ENCODE measurements at regions not wholly inside any gene's neighbourhood (a gene's known extent, or its start where the extent isn't known, plus 50 kb on each side); places are given as distances from the start of the nearest gene placed in this dataset.

DNA sequence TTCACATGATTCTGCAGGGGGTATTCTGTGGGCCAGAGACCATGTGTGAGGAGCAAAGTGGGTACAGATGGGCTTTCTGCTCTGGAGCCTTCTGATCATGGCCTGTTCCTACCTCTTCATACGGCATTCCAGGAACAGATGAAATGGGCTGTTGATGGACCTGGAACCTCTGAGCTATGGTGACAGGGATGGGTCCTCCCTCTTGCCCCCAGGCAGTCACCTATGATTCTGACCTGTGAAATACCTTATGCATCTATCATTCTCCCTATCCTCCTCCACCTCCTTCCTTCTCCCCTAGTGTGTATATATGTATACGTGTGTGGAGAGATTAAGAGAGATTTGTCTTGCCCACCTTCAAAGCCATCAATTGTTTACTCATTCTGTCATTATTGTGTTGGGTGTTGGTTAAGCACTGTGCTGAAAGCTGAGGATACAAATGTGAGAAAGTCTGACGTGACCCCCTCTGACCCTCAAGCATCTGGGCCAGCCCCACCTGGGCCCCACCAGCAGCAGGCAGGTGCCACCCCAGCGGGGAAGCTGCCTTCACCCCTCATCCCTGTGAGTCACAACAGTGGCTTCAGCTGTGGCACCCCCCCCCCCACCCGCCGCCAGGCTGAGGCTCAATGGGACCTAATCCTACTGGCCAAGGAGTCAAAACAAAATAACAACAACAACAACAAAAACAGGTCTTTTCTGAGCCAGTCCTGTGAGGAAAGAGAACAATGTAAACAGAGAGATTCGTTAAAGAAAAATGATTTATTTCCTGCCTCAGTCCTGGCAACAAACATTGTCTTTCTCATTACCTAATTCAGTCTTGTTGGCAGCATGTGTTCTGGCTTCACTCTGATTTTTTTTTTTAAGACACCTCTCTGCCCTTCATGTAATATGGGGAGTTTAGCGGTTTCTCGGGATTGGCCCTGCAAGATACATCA lies 103.8 kb upstream of the CDC42EP3 start:
- no peak for TF ChIP-seq CTCF (IDR thresholded peaks at IDR 0.05; ENCODE audit: low read length, missing control alignments)
- DNase-seq (ENCODE audit: low read depth), result no peak
- H3K4me3 ChIP-seq (replicated peaks; ENCODE audit: low read depth, low read length), result no peak overlapping the region

DNA sequence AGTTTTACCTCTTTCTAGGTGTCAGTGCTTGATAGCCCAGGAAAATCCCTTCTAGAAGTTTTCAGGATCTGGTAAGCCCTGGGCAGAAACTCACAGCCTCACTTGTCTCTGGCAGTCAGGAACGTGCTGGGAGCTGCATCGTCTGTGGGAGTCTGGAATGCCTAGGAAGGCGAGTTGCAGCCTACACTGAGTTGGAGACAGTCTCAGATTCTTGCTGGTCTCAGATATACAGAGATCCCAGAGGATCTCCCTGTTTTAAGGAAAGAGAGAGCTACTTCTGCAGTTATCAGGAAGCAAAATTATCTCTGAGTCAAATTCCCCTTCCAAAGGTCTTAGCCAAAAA lies 104.4 kb upstream of the CDC42EP3 start:
- H3K4me3 ChIP-seq (replicated peaks; ENCODE audit: low read depth, low read length), result no peak overlapping the region
- DNase-seq (ENCODE audit: low read depth), result peak; percentile 84
- TF ChIP-seq CTCF (IDR thresholded peaks at IDR 0.05; ENCODE audit: low read length, missing control alignments), result no peak

- no peak for TF ChIP-seq CTCF (IDR thresholded peaks at IDR 0.05; ENCODE audit: low read length, missing control alignments)
- H3K4me3 ChIP-seq (replicated peaks; ENCODE audit: low read depth, low read length), result no peak overlapping the region
- DNase-seq (ENCODE audit: low read depth), result peak; percentile 88
These were observed 105.0 kb upstream of the CDC42EP3 start for GRCh38 chr2:37776487-37776886.

GRCh38 chr2:37779139-37779538 lies 107.7 kb upstream of the CDC42EP3 start:
- DNase-seq (ENCODE audit: low read depth), result no peak
- H3K4me3 ChIP-seq (replicated peaks; ENCODE audit: low read depth, low read length), result no peak overlapping the region
- TF ChIP-seq CTCF (IDR thresholded peaks at IDR 0.05; ENCODE audit: low read length, missing control alignments), result no peak

GRCh38 chr2:37779611-37780386 lies 108.4 kb upstream of the CDC42EP3 start:
- no peak for TF ChIP-seq CTCF (IDR thresholded peaks at IDR 0.05; ENCODE audit: low read length, missing control alignments)
- no peak overlapping the region for H3K4me3 ChIP-seq (replicated peaks; ENCODE audit: low read depth, low read length)
- DNase-seq (ENCODE audit: low read depth), result no peak

DNA sequence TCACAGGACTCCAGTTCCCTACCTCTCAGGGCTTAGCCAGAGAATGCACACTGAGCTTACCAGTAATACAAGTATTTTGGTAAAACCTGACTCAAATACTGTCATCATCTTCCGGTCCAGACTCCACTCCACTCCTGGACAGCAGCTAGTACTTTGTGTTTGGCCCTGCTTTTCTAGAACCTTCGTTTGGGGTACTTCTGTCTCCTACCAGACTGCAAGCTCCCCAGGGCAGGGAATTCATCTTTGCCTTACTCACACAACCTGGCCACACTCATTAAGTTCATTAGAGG lies 108.9 kb upstream of the CDC42EP3 start:
- H3K4me3 ChIP-seq (replicated peaks; ENCODE audit: low read depth, low read length), result no peak overlapping the region
- TF ChIP-seq CTCF (IDR thresholded peaks at IDR 0.05; ENCODE audit: low read length, missing control alignments), result no peak
- no peak for DNase-seq (ENCODE audit: low read depth)

Data from fibroblast of pulmonary artery (primary cell).